ENCODE measurements at regions not wholly inside any gene's neighbourhood (a gene's known extent, or its start where the extent isn't known, plus 50 kb on each side); places are given as distances from the start of the nearest gene placed in this dataset.

- DNase-seq (ENCODE audit: low read depth in 4 of 4, low spot score in 2 of 4) = no peak
Measured at GRCh38 chrX:149161435-149162088, 343.5 kb downstream of the IDS start.

- no peak for DNase-seq (ENCODE audit: low read depth in 4 of 4, low spot score in 2 of 4)
Measured at GRCh38 chrX:149157976-149158375, 347.1 kb downstream of the IDS start.

- no peak for DNase-seq (ENCODE audit: low read depth in 4 of 4, low spot score in 2 of 4)
Measured at GRCh38 chrX:149152941-149153340, 352.2 kb downstream of the IDS start.

GRCh38 chrX:149151805-149152757, 353.0 kb downstream of the IDS start:
- no peak for DNase-seq (ENCODE audit: low read depth in 4 of 4, low spot score in 2 of 4)

- DNase-seq (ENCODE audit: low read depth in 4 of 4, low spot score in 2 of 4) = no peak
Measured at GRCh38 chrX:149145845-149146285, 359.2 kb downstream of the IDS start.

- no peak for DNase-seq (ENCODE audit: low read depth in 4 of 4, low spot score in 2 of 4)
Measured at GRCh38 chrX:149131774-149132173, 373.3 kb downstream of the IDS start.

- no peak for DNase-seq (ENCODE audit: low read depth in 4 of 4, low spot score in 2 of 4)
Measured at GRCh38 chrX:149129767-149130166, 375.3 kb downstream of the IDS start.

- DNase-seq (ENCODE audit: low read depth in 4 of 4, low spot score in 2 of 4) = no peak
Measured at GRCh38 chrX:149124526-149125108, 380.5 kb downstream of the IDS start.

- DNase-seq (ENCODE audit: low read depth in 4 of 4, low spot score in 2 of 4) = no peak
Measured at GRCh38 chrX:149121206-149121920, 383.7 kb downstream of the IDS start.

- no peak for DNase-seq (ENCODE audit: low read depth in 4 of 4, low spot score in 2 of 4)
Measured at GRCh38 chrX:149120459-149120858, 384.6 kb downstream of the IDS start.

GRCh38 chrX:149114874-149115273, 390.2 kb downstream of the IDS start:
- DNase-seq (ENCODE audit: low read depth in 4 of 4, low spot score in 2 of 4) = no peak

GRCh38 chrX:149114001-149114400, 391.1 kb downstream of the IDS start:
- no peak for DNase-seq (ENCODE audit: low read depth in 4 of 4, low spot score in 2 of 4)

GRCh38 chrX:149097786-149098185, 407.3 kb downstream of the IDS start:
- DNase-seq (ENCODE audit: low read depth in 4 of 4, low spot score in 2 of 4) = no peak

- no peak for DNase-seq (ENCODE audit: low read depth in 4 of 4, low spot score in 2 of 4)
Measured at GRCh38 chrX:149092179-149092578, 412.9 kb downstream of the IDS start.

- no peak for DNase-seq (ENCODE audit: low read depth in 4 of 4, low spot score in 2 of 4)
Measured at GRCh38 chrX:149079805-149080406, 425.2 kb downstream of the IDS start.

- peak in 3 of 4 donors; percentile 13 to 36 (median 34) for DNase-seq (ENCODE audit: low read depth in 4 of 4, low spot score in 2 of 4)
Measured at GRCh38 chrX:149074398-149074797, 430.7 kb downstream of the IDS start.

- DNase-seq (ENCODE audit: low read depth in 4 of 4, low spot score in 2 of 4) = no peak
Measured at GRCh38 chrX:149073479-149073878, 431.6 kb downstream of the IDS start.

GRCh38 chrX:149069899-149070298, 435.2 kb downstream of the IDS start:
- DNase-seq (ENCODE audit: low read depth in 4 of 4, low spot score in 2 of 4) = no peak

- DNase-seq (ENCODE audit: low read depth in 4 of 4, low spot score in 2 of 4) = no peak
Measured at GRCh38 chrX:149060921-149061320, 444.2 kb downstream of the IDS start.
